GM12878 (cell line): ENCODE measurements at regions not wholly inside any gene's neighbourhood (a gene's known extent, or its start where the extent isn't known, plus 50 kb on each side); places are given as distances from the start of the nearest gene placed in this dataset.

Source experiments
- ATAC-seq: fragments of 200-7000 bp; cut with Tn5 transposase; 3 replicates; pipeline ENCODE4 v1.9.1; 2020; ENCODE audit warnings: mild to moderate bottlenecking, moderate library complexity
- BruUV-seq: library from RNA; stranded (reverse); fragments of 400-500 nt; replicated peaks from 2 replicates; lab custom pipeline; 2021; lab: Mats Ljungman, UMichigan
- CTCF ChIA-PET: fragments of 300-600 bp; sonication (Branson Sonifier 250); formaldehyde crosslinking; extraction: SDS; loops from one replicate; lab custom pipeline; 2021; ENCODE audit warnings: inconsistent platforms; lab: Yijun Ruan, JAX
- POLR2A ChIA-PET: fragments of 350-600 bp; formaldehyde crosslinking; extraction: SDS; loops from one replicate; lab custom pipeline; 2021; ENCODE audit warnings: inconsistent platforms; lab: Charles Lee
- RAD21 ChIA-PET: fragments of 300-600 bp; sonication (Branson Sonifier 250); formaldehyde crosslinking; loops from one replicate; lab custom pipeline; 2023; ENCODE audit warnings: antibody characterized with exemption; ENCODE audit not compliant: unreplicated experiment; lab: Charles Lee
- SMC1A ChIA-PET: fragments of 300-600 bp; sonication (Branson Sonifier 250); formaldehyde crosslinking; loops from one replicate; lab custom pipeline; 2023; ENCODE audit not compliant: unreplicated experiment, uncharacterized antibody; lab: Charles Lee
- DNase-seq: peaks from one replicate; pipeline ENCODE4 v3.0.0-alpha.2; 2011; ENCODE audit warnings: low read depth, low spot score
- FAIRE-seq: peaks from 3 replicates; lab custom pipeline; 2011; peaks lifted over from hg19 to GRCh38; lab: Jason Lieb, UNC
- H2AFZ ChIP-seq: 2 replicates; pipeline ENCODE4 v1.6.0; 2011; ENCODE audit warnings: low read depth, low read length, control low read depth; ENCODE audit not compliant: control insufficient read depth
- H3K27ac ChIP-seq: 2 replicates; pipeline ENCODE4 v1.5.1; 2011; ENCODE audit warnings: control low read depth; ENCODE audit not compliant: control insufficient read depth, insufficient read depth
- H3K27me3 ChIP-seq, 2 experiments: replicated peaks in 1 of 2; 2 replicates each; pipeline versions ENCODE4 v1.6.0 to v1.6.1; 2011; ENCODE audit warnings: low read length in 1 of 2; ENCODE audit not compliant: control insufficient read depth in 2 of 2, insufficient read depth in 2 of 2
- H3K36me3 ChIP-seq, 2 experiments: 2 replicates each; pipeline ENCODE4 v1.5.1; 2011; ENCODE audit warnings: low read length in 1 of 2; ENCODE audit not compliant: control insufficient read depth in 2 of 2, insufficient read depth in 2 of 2
- H3K4me1 ChIP-seq: 2 replicates; pipeline ENCODE4 v1.6.1; 2011; ENCODE audit warnings: mild to moderate bottlenecking, low read length, moderate library complexity, mixed read lengths; ENCODE audit not compliant: control insufficient read depth, insufficient read depth
- H3K4me2 ChIP-seq: 2 replicates; pipeline ENCODE4 v1.6.0; 2011; ENCODE audit warnings: control low read depth; ENCODE audit not compliant: control insufficient read depth, insufficient read depth
- H3K4me3 ChIP-seq: fragments of 200-600 bp; sonication (generic); 2 replicates; pipeline ENCODE4 v1.5.1; 2016
- H3K79me2 ChIP-seq: 2 replicates; pipeline ENCODE4 v1.6.0; 2011; ENCODE audit warnings: low read length; ENCODE audit not compliant: control insufficient read depth, insufficient read depth
- H3K9ac ChIP-seq: 2 replicates; pipeline ENCODE4 v1.8.0; 2011; ENCODE audit warnings: low read length, control low read depth, mixed read lengths; ENCODE audit not compliant: control insufficient read depth, insufficient read depth
- H3K9me3 ChIP-seq: replicated peaks from 3 replicates; pipeline ENCODE4 v1.5.1; 2011; ENCODE audit warnings: mild to moderate bottlenecking, low read length; ENCODE audit not compliant: control insufficient read depth, insufficient read depth
- H4K20me1 ChIP-seq: 2 replicates; pipeline ENCODE4 v1.6.0; 2011; ENCODE audit not compliant: control insufficient read depth, insufficient read depth
- IRF4 ChIP-seq: IDR thresholded peaks from 2 replicates; pipeline ENCODE4 v1.6.1; 2011; ENCODE audit warnings: low read depth, low read length
- LARP7 ChIP-seq: fragments of 450-650 bp; IDR thresholded peaks from 2 replicates; pipeline ENCODE4 v1.6.1; 2017; ENCODE audit warnings: mild to moderate bottlenecking
- NRF1 ChIP-seq: conservative IDR thresholded peaks from 2 replicates; pipeline ENCODE4 v1.6.1; 2011; ENCODE audit warnings: mild to moderate bottlenecking, low read depth, low read length, improper control_type of control experiment
- REST ChIP-seq: IDR thresholded peaks from 2 replicates; pipeline ENCODE4 v1.6.1; 2012; ENCODE audit warnings: mild to moderate bottlenecking, low read depth, low read length
- SPI1 ChIP-seq: IDR thresholded peaks from 2 replicates; pipeline ENCODE4 v1.6.1; 2011; ENCODE audit warnings: low read depth, mild to moderate bottlenecking, low read length, moderate library complexity, borderline replicate concordance; ENCODE audit not compliant: insufficient read depth
- ZNF217 ChIP-seq: fragments of 450-650 bp; IDR thresholded peaks from 2 replicates; pipeline ENCODE4 v1.6.1; 2017; ENCODE audit warnings: antibody characterized with exemption, mild to moderate bottlenecking
- WGBS: methylation state at CpG from one replicate; pipeline ENCODE4 v1.1.6; 2016; ENCODE audit warnings: low lambda C conversion rate; ENCODE audit not compliant: insufficient replicate concordance, insufficient coverage; ENCODE audit errors: missing lambda C conversion rate; 5-methylcytosine and 5-hydroxymethylcytosine counted together
- in situ Hi-C: fragments of 300-500 bp; cut with MboI; formaldehyde crosslinking; loops from 9 replicates; pipeline ENCODE4 v1.14.3; 2018; ENCODE audit warnings: mixed read lengths
- intact Hi-C: fragments of 100-400 bp; cut with micrococcal nuclease; formaldehyde crosslinking; loops from one replicate; pipeline ENCODE4 v1.14.2; 2022; ENCODE audit not compliant: unreplicated experiment
- TF ChIP-seq, protein P1 (sequence below): fragments of 450-650 bp; IDR thresholded peaks from 2 replicates; pipeline ENCODE4 v1.6.1; 2016; ENCODE audit warnings: mild to moderate bottlenecking, moderate library complexity, borderline replicate concordance

- TF ChIP-seq IRF4 (no peak), REST (no peak)
- TF ChIP-seq, all 136 proteins: peak for 0
- no TSS peak for BruUV-seq
These were observed 133.3 kb upstream of the SPRED2 start for GRCh38 chr2:65565681-65566080.

GRCh38 chr2:65564299-65564698 lies 131.9 kb upstream of the SPRED2 start:
- Histone ChIP-seq H3K4me1 (0 out of 2 replicates have a peak, but pooled peaks cover 4% of the 10 kb centered on the region), H2AFZ (no peak overlapping the region), H3K4me3 (no peak overlapping the region), H3K27me3 (no peaks in the 10 kb centered on the region), H3K4me2 (no peak overlapping the region), H4K20me1 (no peaks in the 10 kb centered on the region), H3K27ac (no peak overlapping the region), H3K9me3 (no peaks in the 10 kb centered on the region), H3K79me2 (no peaks in the 10 kb centered on the region), H3K36me3 (no peaks in the 10 kb centered on the region), H3K9ac (no peak overlapping the region)
- WGBS: 76% methylated on average over 4 of the region's 4 CpGs
- ATAC-seq (no peak), FAIRE-seq (no peak), DNase-seq (no peak)
- CTCF ChIA-PET: interaction anchor here (0.8 kb wide), 1 partner anchor 318 kb away, joined by 3 read pairs; no protein-coding TSS in a partner anchor
- BruUV-seq: no TSS peak
- in situ Hi-C loops (loop anchor here (5.0 to 25.0 kb wide), 2 partner anchors 492 to 652 kb away; no protein-coding TSS in a partner anchor), intact Hi-C loops (no loop called here)
- RAD21 ChIA-PET: interaction anchor here (1.1 kb wide), 1 partner anchor 299 kb away, joined by 3 read pairs; no protein-coding TSS in a partner anchor
- POLR2A ChIA-PET: no interaction called here
- SMC1A ChIA-PET: no interaction called here
- TF ChIP-seq ZNF217: no peak
- no peak for TF ChIP-seq NRF1
- no peak for TF ChIP-seq LARP7
- TF ChIP-seq SPI1: no peak
- TF ChIP-seq, protein P1, sequence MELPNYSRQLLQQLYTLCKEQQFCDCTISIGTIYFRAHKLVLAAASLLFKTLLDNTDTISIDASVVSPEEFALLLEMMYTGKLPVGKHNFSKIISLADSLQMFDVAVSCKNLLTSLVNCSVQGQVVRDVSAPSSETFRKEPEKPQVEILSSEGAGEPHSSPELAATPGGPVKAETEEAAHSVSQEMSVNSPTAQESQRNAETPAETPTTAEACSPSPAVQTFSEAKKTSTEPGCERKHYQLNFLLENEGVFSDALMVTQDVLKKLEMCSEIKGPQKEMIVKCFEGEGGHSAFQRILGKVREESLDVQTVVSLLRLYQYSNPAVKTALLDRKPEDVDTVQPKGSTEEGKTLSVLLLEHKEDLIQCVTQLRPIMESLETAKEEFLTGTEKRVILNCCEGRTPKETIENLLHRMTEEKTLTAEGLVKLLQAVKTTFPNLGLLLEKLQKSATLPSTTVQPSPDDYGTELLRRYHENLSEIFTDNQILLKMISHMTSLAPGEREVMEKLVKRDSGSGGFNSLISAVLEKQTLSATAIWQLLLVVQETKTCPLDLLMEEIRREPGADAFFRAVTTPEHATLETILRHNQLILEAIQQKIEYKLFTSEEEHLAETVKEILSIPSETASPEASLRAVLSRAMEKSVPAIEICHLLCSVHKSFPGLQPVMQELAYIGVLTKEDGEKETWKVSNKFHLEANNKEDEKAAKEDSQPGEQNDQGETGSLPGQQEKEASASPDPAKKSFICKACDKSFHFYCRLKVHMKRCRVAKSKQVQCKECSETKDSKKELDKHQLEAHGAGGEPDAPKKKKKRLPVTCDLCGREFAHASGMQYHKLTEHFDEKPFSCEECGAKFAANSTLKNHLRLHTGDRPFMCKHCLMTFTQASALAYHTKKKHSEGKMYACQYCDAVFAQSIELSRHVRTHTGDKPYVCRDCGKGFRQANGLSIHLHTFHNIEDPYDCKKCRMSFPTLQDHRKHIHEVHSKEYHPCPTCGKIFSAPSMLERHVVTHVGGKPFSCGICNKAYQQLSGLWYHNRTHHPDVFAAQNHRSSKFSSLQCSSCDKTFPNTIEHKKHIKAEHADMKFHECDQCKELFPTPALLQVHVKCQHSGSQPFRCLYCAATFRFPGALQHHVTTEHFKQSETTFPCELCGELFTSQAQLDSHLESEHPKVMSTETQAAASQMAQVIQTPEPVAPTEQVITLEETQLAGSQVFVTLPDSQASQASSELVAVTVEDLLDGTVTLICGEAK: no peak

More at GRCh38 chr2:65565681-65566080, 133.3 kb upstream of the SPRED2 start:
- Histone ChIP-seq H3K79me2 (no peaks in the 10 kb centered on the region), H2AFZ (no peak overlapping the region), H3K36me3 (no peaks in the 10 kb centered on the region), H3K4me3 (no peak overlapping the region), H3K4me1 (0 out of 2 replicates have a peak, but pooled peaks cover 4% of the 10 kb centered on the region), H3K4me2 (no peak overlapping the region), H3K27me3 (no peaks in the 10 kb centered on the region), H3K27ac (no peak overlapping the region), H3K9ac (no peak overlapping the region), H3K9me3 (no peaks in the 10 kb centered on the region), H4K20me1 (no peaks in the 10 kb centered on the region)
- ChIA-PET CTCF (interaction anchor here (1.6 kb wide), 1 partner anchor 8 kb away, joined by 3 read pairs; no protein-coding TSS in a partner anchor), POLR2A (no interaction called here), RAD21 (interaction anchor here (1.3 kb wide), 1 partner anchor 11 kb away, joined by 4 read pairs; no protein-coding TSS in a partner anchor), SMC1A (no interaction called here)
- no peak for DNase-seq
- no peak for ATAC-seq
- 42% methylated on average over 8 of the region's 8 CpGs for WGBS
- FAIRE-seq: no peak
- in situ Hi-C loops (loop anchor here (25.0 kb wide), 1 partner anchor 653 kb away; no protein-coding TSS in a partner anchor), intact Hi-C loops (no loop called here)
